OCI-LY7 (cell line): ENCODE measurements at regions not wholly inside any gene's neighbourhood (a gene's known extent, or its start where the extent isn't known, plus 50 kb on each side); places are given as distances from the start of the nearest gene placed in this dataset.

ENCODE experiments used
- BruUV-seq: library from RNA; stranded (reverse); fragments of 400-500 nt; replicated peaks from 2 replicates; lab custom pipeline; 2021; lab: Mats Ljungman, UMichigan
- CTCF ChIA-PET: fragments of 300-600 bp; sonication (Branson Sonifier 250); formaldehyde crosslinking; loops from one replicate; lab custom pipeline; 2022; ENCODE audit warnings: antibody characterized with exemption; ENCODE audit not compliant: unreplicated experiment; lab: Charles Lee
- POLR2A ChIA-PET: fragments of 300-600 bp; sonication (Branson Sonifier 250); formaldehyde crosslinking; loops from one replicate; lab custom pipeline; 2022; ENCODE audit warnings: antibody characterized with exemption; lab: Charles Lee
- DNase-seq: peaks from one replicate; pipeline ENCODE4 v3.0.0-alpha.2; 2015; ENCODE audit warnings: low spot score
- H2AFZ ChIP-seq: fragments of 200-600 bp; sonication (generic), shearing (Covaris generic); 2 replicates; pipeline ENCODE4 v1.6.1; 2014; ENCODE audit warnings: mild to moderate bottlenecking, antibody characterized with exemption, low read length, moderate library complexity
- H3K27ac ChIP-seq: fragments of 200-600 bp; sonication (generic); 2 replicates; pipeline ENCODE4 v1.5.1; 2014; ENCODE audit warnings: mixed run types, low read depth, mild to moderate bottlenecking, moderate library complexity, low read length, inconsistent platforms; ENCODE audit not compliant: poor library complexity, severe bottlenecking
- H3K36me3 ChIP-seq: fragments of 200-600 bp; sonication (generic); 2 replicates; pipeline ENCODE4 v1.6.1; 2014; ENCODE audit warnings: mild to moderate bottlenecking, antibody characterized with exemption, low read length, moderate library complexity, mixed read lengths; ENCODE audit not compliant: insufficient read depth
- H3K4me1 ChIP-seq: fragments of 200-600 bp; sonication (generic); 2 replicates; pipeline ENCODE4 v1.5.1; 2014; ENCODE audit warnings: mild to moderate bottlenecking, low read length; ENCODE audit not compliant: insufficient read depth, poor library complexity, severe bottlenecking
- H3K4me2 ChIP-seq: fragments of 200-600 bp; sonication (generic); 2 replicates; pipeline ENCODE4 v1.6.1; 2014; ENCODE audit warnings: mild to moderate bottlenecking, low read length
- H3K4me3 ChIP-seq: fragments of 200-600 bp; sonication (generic); 2 replicates; pipeline ENCODE4 v1.5.1; 2014; ENCODE audit warnings: mild to moderate bottlenecking, low read depth, low read length; ENCODE audit not compliant: poor library complexity, severe bottlenecking
- H3K79me2 ChIP-seq: fragments of 200-600 bp; sonication (generic); 2 replicates; pipeline ENCODE4 v1.6.1; 2016; ENCODE audit warnings: low read depth, mild to moderate bottlenecking, low read length, moderate library complexity, mixed read lengths; ENCODE audit not compliant: insufficient read depth
- H3K9me2 ChIP-seq: fragments of 200-600 bp; sonication (generic); 2 replicates; pipeline ENCODE4 v1.6.1; 2016; ENCODE audit warnings: mild to moderate bottlenecking, low read length, mixed read lengths; ENCODE audit not compliant: insufficient read depth
- H3K9me3 ChIP-seq: fragments of 200-600 bp; sonication (generic); 2 replicates; pipeline ENCODE4 v1.6.1; 2014; ENCODE audit warnings: mild to moderate bottlenecking, mixed run types, low read length, mixed read lengths
- H4K20me1 ChIP-seq: fragments of 200-600 bp; sonication (generic); 2 replicates; pipeline ENCODE4 v1.6.1; 2014; ENCODE audit warnings: mild to moderate bottlenecking, antibody characterized with exemption, low read length, moderate library complexity, mixed read lengths; ENCODE audit not compliant: insufficient read depth
- EZH2phosphoT487 ChIP-seq: fragments of 200-600 bp; sonication (generic); IDR thresholded peaks from 2 replicates; pipeline ENCODE4 v1.6.1; 2018; ENCODE audit warnings: low read depth, borderline replicate concordance, mild to moderate bottlenecking, mixed run types, antibody characterized with exemption, low read length, moderate library complexity, mixed read lengths
- intact Hi-C: fragments of 100-400 bp; cut with micrococcal nuclease; formaldehyde crosslinking; loops from one replicate; pipeline ENCODE4 v1.10.0; 2022; ENCODE audit not compliant: unreplicated experiment
- TF ChIP-seq, protein P1 (sequence below): fragments of 200-600 bp; sonication (generic); conservative IDR thresholded peaks from 2 replicates; pipeline ENCODE4 v1.5.1; 2014; ENCODE audit warnings: mild to moderate bottlenecking, antibody characterized with exemption, low read length, moderate library complexity, mixed read lengths

DNA sequence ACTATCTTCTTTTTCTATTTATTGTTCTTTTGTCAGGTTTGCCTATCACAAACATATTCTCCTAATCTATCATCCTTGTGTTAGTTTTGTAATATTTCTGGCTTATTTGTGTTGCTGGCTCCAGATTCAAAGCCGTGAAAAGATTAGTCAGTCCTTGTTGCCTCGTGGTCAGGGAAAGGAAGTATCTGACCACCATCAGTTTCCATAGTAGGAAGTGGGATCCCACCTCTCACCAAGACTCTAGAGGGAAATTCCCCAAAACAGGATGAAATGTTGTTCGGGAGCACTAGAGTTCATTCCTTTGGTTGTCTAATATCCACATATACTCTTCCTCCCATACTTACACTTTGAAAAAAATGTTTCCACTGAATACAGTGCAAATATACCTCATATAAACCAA is 131.0 kb upstream of the HUWE1 start:
- POLR2A ChIA-PET: no interaction called here
- BruUV-seq: no TSS peak
- CTCF ChIA-PET: no interaction called here
- DNase-seq: no peak
- no peaks in the 10 kb centered on the region for H3K79me2 ChIP-seq
- no peak overlapping the region for H3K27ac ChIP-seq
- no peaks in the 10 kb centered on the region for H3K9me3 ChIP-seq
- no peaks in the 10 kb centered on the region for H3K4me1 ChIP-seq
- no peaks in the 10 kb centered on the region for H3K36me3 ChIP-seq
- TF ChIP-seq, protein P1, sequence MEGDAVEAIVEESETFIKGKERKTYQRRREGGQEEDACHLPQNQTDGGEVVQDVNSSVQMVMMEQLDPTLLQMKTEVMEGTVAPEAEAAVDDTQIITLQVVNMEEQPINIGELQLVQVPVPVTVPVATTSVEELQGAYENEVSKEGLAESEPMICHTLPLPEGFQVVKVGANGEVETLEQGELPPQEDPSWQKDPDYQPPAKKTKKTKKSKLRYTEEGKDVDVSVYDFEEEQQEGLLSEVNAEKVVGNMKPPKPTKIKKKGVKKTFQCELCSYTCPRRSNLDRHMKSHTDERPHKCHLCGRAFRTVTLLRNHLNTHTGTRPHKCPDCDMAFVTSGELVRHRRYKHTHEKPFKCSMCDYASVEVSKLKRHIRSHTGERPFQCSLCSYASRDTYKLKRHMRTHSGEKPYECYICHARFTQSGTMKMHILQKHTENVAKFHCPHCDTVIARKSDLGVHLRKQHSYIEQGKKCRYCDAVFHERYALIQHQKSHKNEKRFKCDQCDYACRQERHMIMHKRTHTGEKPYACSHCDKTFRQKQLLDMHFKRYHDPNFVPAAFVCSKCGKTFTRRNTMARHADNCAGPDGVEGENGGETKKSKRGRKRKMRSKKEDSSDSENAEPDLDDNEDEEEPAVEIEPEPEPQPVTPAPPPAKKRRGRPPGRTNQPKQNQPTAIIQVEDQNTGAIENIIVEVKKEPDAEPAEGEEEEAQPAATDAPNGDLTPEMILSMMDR: no peak
- TF ChIP-seq EZH2phosphoT487: no peak
- H3K4me2 ChIP-seq: no peak overlapping the region
- intact Hi-C loops: no loop called here
- H3K9me2 ChIP-seq: no peaks in the 10 kb centered on the region
- H3K4me3 ChIP-seq: no peak overlapping the region
- no peaks in the 10 kb centered on the region for H4K20me1 ChIP-seq
- no peak overlapping the region for H2AFZ ChIP-seq

DNA sequence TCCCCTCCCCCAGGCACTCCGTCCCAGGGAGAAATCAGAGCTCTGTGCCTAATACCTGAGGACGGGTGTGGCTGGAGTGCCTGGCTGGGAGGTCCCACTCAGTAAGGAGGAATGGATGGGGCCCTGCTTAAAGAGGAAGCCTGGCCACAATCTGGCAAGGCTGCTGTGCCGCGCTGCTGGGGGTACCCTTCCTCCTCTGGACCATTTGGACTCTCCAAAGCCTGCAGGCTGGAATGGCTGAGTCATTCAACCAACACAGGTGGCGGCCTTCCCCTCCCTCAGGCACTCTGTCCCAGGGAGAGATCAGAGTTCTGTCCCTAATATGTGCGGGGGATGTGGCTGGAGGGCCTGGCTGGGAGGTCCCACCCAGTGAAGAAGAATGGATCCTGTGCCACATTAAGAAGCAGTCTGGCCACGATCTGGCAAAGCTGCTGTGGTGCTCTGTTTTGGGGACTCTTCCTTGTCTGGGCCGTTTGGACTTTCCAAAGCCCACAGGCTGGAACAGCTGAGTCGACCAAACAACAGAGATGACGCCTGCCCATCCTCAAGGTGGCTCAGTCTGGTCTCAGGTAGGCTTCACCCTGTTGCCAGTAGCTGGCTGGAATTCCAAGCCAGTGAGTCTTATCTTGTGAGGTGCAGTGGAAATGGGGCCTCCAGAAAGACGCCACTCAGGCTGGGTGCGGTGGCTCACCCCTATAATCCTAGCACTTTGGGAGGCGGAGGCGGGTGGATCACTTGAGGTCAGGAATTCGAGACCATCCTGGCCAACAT is 127.3 kb upstream of the HUWE1 start:
- no peak overlapping the region for H2AFZ ChIP-seq
- no peak for DNase-seq
- H3K4me3 ChIP-seq: no peak overlapping the region
- no TSS peak for BruUV-seq
- no peaks in the 10 kb centered on the region for H4K20me1 ChIP-seq
- ChIA-PET POLR2A (no interaction called here), CTCF (no interaction called here)
- no peaks in the 10 kb centered on the region for H3K36me3 ChIP-seq
- H3K4me2 ChIP-seq: no peak overlapping the region
- no peaks in the 10 kb centered on the region for H3K9me2 ChIP-seq
- H3K27ac ChIP-seq: no peak overlapping the region
- intact Hi-C loops: no loop called here
- TF ChIP-seq EZH2phosphoT487: no peak
- TF ChIP-seq, protein P1: no peak
- no peaks in the 10 kb centered on the region for H3K9me3 ChIP-seq
- no peaks in the 10 kb centered on the region for H3K79me2 ChIP-seq
- H3K4me1 ChIP-seq: no peaks in the 10 kb centered on the region

DNA sequence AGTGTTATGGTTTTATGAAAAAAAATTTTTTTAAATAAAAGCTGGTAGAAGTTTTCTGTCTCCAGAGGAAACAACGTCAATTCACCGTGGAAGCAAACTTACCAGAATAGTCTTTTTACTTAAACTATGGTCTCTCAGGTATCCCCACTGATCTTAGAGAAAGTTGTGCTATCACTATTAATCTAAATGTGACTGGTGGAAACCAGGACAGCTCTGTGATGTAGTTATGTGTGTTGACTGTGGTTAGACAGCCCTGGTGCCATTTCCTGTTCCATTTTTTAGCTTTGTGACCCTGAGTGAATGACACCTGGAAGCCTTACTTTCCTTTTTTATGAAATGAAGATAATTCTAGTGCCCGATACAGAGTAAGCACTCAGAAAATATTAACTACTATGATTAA is 111.8 kb upstream of the HUWE1 start:
- no peaks in the 10 kb centered on the region for H3K9me2 ChIP-seq
- no peaks in the 10 kb centered on the region for H3K4me1 ChIP-seq
- H3K79me2 ChIP-seq: no peaks in the 10 kb centered on the region
- no TSS peak for BruUV-seq
- no peak overlapping the region for H3K4me3 ChIP-seq
- TF ChIP-seq EZH2phosphoT487: no peak
- TF ChIP-seq, protein P1: no peak
- no peak overlapping the region for H3K27ac ChIP-seq
- intact Hi-C loops: no loop called here
- ChIA-PET POLR2A (interaction anchor here (0.6 kb wide), 1 partner anchor 217 kb away, joined by 3 read pairs; no protein-coding TSS in a partner anchor), CTCF (no interaction called here)
- no peak overlapping the region for H2AFZ ChIP-seq
- DNase-seq: no peak
- H3K9me3 ChIP-seq: no peaks in the 10 kb centered on the region
- no peaks in the 10 kb centered on the region for H3K36me3 ChIP-seq
- no peak overlapping the region for H3K4me2 ChIP-seq
- no peaks in the 10 kb centered on the region for H4K20me1 ChIP-seq
